ENCODE measurements at regions not wholly inside any gene's neighbourhood (a gene's known extent, or its start where the extent isn't known, plus 50 kb on each side); places are given as distances from the start of the nearest gene placed in this dataset.
"Not testable (repeated sequence)": the region's sequence is repeated elsewhere in the genome, so short reads cannot be mapped to it uniquely, and the experiment has no call there.

DNA sequence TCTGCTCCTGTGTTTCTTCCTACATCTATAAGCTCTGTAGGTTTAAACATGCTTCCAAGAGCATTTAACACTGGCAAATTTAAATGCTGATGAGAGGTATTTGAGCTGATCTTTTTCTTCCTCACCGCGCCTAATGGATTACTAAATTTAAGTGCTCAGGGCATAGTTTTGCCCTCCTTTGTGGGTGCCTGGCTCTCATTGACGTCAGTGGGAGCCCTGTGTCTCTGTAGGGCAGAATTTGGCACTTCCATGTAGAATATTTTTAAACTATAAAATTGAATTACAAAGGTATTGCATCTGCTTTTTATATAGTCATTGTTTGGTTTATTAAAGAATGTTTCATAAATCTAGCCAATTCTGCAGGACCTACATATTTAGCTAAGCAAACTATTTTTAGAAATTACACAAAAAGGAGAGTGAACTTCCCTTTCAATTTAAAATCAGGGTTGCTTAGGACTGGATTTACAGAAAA, 444.8 kb downstream of the AEBP2 start:
- no peak for DNase-seq

DNA sequence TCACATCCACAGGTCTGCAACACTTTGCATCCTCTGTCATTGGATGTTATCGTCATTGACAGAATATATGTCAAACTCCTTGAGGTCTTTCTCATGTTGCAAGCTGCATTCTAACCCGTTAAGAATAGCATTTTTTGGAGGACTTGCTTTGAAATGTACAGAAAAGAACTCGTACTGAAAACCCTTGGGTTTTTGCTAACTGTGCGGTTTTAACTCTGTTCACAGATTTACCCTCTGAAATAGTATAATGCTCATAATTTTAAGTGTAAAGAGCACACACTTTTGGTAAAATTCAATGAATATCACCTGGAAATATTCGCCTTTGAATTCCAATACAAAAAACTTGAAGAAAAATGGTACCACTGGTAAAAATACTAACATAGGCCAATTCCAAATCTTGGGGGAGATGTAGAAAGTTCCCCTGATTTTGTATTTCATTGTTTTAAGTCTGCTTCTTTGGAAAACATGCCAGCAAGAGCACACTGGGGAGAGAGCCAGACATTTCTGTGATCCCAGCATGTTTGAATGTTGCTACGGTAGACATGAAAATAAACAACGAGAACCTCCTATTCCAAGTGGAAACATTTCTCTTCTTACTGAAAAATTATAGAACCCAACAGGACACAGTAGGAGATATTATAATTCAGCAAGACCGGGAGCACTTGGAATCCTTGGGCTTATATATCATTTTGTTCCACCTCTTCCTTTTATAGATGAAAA, 446.0 kb downstream of the AEBP2 start:
- DNase-seq, result no peak

DNA sequence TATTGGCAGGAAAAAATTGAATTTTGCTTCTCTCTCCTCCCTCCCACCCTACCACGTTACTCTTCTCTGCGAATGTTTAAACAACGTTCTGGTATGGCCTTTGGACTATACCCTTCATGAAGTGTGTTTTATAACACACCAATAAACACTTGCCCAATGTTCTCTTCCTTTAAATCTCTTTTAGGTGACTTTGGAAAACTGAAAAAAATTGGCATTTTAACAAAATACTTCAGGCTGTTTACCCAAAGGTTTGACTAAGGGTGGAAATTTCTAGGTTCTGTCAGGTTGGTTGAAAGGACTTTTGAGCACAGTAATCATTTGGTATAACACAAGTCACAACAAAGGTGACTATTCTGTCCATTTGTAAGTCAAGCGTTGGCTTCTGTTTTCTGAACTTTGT, 446.8 kb downstream of the AEBP2 start:
- DNase-seq, result no peak

DNA sequence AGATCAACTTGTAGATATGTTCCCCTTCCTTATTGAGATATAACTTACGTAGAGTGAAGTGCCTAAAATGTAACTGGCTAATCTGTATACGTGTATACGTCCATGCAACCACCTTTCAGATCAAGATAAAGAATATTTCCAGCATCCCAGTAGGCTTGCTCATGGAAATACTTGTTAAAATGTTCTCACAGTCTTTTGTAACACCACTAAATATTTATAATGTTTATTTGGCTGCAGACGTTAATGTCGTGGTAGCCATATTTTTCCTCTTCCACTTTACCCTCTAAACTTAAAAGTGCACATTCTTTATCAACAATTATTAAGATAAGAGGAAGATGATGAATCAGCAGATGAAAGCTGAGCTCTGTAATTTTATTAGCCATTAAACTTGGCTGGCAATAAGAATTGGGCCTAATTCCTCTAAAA, 447.4 kb downstream of the AEBP2 start:
- DNase-seq, result no peak

DNA sequence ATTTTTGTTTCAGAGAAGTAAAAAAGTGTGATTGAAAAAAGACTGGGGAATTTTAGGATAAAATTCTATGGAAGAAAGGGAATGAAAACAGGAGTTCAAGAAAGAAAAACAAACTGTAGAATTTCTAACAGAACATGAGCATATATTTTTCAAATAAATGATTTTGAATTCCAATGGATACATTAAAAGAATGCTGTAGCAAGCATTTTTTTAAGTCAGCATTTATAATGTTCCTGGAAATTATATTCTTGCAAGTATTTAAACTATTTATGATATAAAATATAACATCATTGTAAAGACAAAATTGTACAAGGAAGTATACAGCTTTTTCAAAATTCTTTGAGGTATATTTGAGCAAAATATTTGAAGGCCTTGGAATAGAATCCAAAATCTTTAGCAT, 450.7 kb downstream of the AEBP2 start:
- no peak for DNase-seq

DNA sequence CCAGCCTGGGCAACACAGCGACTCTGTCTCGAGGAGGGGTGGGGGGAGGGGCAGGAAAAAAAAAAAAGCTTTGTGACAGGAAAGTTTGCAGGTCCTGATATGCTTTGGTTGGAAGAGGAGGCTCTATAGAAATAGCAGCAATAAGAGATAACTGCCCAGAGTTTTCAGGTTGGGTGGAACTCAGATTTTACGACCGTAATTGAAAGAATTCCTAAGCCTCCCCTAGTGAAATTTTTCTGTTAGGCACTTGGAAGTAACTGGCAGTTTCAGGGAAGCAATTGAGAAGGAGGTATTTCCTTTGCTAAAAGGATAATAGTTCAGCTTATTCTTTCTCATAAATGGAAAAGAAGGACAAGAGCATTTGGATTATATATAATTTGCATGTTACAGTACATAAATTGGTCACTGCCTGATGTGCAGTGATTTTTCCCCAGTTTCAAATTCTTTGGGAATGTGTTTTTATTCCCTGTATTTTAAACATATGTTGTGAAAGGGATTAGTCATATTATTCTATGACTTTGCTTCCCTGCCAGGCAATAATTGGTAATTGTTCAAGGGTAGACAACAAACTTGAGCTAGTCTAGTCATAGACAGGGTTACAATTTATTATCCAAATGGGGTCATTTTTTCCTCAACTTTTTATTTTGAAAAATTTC, 452.8 kb downstream of the AEBP2 start:
- DNase-seq, result no peak

DNA sequence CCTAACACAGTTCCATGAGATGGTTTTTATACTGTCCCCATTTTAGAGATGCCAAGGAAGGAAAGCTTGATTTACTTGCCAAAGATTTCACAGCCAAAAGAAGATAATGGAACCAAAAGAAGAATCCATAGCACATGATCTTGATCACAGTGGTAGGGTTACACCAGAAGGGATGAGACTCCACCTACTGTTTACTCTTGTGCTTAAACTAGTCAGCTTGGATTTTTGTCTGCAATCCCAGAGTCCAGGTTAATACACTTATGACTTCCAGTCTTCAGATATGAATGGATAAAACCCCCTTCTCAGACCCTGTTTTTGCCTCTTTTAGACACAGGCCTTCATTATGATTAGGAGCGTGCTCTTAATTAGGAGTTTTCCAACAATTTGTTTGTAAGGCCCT, 454.2 kb downstream of the AEBP2 start:
- DNase-seq, result no peak

DNA sequence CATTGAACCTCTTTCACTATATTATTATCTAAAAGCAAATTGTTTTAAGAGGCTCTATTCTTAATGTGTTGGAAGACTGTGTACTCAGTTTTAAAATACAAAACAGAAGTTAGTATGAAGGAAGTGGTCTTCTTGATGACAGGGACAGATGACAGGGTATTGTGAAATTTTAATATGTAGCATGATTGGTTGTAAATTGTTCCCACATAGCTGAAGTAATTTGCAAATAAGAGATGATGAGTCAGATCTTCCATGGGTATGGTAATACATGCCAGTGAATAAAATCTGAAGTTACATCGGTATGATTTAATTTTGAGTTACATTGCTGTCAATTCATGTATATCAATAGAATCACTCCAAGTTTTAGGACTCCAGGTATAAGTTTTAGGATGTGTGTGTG, 454.8 kb downstream of the AEBP2 start:
- DNase-seq, result no peak

DNA sequence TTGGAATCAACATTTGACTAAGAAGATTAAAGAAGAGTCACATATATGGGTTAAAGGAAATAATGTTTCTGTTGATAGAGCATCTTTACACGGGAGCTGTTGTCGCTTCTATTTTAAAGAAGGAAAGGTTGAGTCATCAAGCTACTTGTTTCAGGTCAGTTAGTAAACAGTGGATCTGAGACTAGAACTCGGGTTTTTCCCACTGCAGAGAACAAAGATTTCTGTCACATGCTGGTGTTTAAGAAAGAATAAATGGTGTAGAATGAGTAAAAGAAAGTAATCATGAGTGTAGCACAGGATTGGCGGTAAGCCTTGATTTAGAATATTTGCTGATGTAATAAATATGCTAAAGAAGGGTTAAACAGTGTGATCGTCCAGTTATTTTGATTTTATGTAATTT, 455.5 kb downstream of the AEBP2 start:
- no peak for DNase-seq

DNA sequence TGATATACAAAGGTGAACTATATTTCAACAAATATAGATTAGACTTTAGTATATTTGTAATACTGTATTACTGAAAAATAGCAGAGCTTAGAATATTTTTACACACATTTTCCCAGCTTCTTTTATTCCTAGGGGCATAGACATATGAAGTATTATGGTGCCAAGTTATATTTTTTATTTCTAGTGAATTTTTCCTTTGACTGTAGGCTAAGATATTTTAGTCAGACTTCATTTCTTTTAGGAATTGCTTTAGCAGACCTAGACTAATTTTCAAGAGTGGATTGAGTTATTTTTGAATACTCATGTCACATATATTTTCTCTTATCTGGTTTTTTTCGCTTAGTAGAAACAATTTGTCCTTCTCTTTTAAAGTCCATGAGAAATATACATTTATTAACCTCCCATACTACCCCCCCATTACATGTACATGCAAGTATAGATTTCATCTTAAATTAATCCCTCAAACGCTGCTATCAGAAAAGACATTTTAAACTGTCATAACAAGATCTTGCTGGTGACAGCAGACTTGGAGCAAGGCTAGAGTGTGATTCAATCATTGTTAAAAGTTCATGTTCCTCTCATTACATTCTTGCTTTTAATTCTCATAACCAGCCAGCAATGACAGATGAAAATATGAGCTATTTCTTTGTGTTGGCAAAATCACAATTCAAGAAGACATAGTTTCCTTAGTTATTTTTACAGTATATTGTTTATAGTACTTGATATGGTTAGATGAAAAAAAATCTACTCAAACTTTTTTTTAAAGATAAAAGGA, 456.1 kb downstream of the AEBP2 start:
- DNase-seq, result no peak

DNA sequence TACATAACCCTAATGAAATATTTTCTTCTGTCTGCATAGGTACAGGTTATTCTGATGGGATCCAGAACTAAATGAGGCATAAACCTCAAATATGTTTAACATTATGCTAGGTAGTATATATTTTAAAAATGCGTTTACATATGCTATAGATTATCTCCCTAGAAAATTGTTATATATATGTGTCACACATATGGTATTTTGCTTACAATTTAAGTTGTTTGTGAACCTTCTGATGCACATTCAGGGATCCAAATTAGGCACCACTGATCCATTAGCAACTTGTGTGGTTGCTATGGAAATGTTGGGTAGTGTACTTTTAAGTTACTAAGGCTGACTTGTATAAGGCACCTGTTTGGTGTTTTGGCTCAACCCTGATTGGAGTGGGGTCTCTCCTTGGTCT, 456.7 kb downstream of the AEBP2 start:
- no peak for DNase-seq

DNA sequence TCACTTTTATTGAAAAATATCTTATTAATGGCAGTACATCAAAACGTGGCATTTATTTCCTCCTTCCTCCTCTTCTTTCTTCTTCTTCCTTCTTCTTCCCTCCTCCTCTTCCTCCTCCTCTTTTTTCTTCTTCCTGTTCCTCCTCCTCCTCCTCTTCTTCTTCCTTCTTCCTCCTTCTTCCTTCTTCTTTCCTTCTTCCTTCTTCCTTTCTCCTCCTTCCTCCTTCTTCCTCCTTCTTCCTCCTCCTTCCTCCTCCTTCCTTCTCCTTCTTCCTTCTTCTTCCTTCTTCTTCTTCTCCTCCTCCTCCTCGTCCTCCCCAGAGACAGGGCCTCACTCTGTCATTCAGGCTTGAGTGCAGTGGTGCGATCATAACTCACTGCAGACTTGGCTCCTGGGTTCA, 457.2 kb downstream of the AEBP2 start:
- DNase-seq, result no peak

DNA sequence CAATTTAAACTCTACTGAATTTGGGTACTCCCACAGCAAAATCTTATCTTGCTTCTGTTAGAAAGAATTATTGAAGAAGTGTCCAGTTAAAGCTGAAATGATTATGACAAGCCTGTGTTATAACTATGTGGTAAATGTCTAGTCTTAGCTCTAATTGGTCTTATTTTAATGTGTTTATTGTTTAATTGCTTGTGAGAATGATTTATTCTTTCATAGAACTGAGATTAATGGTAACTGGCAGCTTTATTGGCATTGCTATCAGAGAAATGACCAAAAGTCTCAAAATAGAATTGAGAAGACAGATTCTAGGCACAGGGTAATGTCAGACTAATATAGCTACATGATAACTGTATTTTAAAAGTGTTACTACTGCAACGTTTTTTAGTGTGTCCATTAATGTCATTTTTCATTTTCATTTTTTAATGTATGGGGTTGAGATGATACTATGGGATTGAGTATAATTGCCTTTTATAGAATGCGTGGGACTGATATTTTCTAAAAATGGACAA, 458.7 kb downstream of the AEBP2 start:
- DNase-seq, result no peak

DNA sequence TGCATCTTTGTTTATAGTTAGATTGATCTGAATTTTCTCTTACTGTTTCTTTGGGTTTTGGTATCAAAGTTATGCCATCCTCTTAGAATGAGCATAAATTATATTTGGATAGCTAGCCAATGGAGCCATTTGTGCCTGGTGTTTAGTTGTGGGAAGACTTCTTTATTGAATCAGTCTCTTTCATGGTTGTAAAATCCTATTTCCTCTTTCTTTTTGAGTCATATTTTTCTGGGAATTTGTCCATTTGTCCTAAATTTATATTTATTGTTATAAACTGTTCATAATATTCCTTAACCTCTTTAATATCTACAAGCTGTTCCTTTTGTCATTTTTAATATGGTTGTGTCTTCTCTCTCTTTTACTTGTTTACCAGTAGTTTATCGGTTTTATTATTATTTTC, 462.5 kb downstream of the AEBP2 start:
- DNase-seq, result no peak

DNA sequence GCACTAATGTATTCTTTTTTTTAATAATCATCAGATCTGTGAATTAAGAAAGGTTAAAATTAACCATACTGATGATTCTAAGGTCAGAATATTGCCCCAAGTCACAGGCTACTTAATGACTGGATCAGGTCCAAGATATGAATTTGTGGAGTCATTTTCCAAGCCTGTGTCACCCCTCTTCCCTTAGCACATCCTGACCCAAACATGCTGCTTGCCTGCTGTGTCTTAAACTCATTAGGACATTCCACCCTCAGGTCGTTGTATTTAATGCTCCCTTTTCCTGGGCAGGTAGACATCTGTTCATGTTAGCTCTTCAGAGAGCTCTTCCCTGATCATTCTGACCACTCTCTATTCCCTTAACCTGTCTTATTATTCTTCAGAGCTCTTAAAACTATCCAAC, 463.5 kb upstream of the PDE3A start:
- no peak for DNase-seq

DNA sequence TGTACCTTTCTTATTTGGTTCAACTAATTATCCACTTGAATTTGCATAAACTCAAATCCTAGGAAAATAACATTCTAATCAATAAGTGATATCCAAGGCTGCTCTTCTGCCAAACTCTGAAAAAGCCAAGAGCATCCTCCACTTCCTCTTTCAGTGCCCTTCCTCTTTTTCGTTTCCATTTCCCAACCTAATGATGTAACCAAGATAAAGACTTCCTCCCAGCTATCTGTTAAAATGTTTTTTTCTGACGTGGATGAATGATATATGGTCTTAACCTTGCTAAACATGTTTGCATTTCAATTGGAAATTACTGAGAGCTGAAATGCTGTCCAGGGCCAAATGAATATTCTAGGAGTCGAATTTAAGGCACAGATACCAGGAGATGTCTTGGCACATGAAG, 459.5 kb upstream of the PDE3A start:
- DNase-seq, result no peak

DNA sequence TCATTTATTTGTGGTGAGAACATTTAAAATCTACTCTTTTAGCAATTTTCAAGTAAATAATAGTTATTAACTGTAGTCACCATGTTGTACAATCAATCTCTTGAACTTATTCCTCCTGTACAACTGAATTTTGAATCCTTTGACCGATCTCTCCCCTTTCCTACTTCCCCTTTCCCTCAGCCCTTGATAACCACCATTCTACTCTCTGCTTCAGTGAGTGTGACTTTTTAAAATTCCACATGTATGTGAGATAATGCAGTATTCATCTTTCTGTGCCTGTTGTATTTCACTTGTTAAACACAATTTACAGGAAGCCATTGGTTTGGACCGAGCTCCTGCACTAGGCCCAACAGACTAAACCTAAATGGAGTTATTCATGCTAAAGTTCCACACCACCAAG, 458.9 kb upstream of the PDE3A start:
- DNase-seq, result no peak

DNA sequence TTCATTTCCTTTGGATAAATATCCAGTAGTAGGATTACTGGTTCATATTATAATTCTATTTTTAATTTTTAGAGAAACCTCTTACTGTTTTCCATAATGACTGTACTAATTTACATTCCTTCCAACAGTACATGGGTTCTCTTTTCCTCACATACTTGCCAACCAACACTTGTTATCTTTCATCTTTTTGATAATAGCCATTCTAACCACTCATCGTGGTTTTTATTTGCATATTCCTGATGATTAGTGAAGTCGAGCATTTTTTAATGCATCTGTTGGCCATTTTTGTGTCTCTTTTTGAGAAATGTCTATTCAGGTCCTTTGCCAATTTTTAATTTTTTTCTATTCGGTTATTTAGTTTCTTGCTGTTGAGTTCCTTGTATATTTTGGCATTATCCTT, 457.7 kb upstream of the PDE3A start:
- no peak for DNase-seq

DNA sequence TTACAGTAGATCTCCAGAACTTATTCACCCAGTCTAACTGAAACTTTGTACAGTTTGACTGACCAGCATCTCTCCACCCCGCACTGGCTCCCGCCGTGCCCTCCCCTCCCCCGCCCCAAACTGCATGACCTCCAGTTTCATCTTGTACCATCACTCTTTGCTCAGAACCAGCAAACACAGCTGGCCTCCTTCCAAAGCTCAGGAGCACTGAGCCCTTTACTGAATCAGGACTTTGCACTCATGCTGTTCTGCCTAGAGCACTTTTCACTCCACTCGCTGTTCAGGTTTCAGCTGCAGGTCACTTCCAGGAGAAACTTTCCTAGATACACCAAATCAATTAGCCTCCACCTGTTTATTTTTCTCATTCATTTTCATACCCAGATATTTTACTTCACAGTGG, 455.3 kb upstream of the PDE3A start:
- DNase-seq, result no peak

DNA sequence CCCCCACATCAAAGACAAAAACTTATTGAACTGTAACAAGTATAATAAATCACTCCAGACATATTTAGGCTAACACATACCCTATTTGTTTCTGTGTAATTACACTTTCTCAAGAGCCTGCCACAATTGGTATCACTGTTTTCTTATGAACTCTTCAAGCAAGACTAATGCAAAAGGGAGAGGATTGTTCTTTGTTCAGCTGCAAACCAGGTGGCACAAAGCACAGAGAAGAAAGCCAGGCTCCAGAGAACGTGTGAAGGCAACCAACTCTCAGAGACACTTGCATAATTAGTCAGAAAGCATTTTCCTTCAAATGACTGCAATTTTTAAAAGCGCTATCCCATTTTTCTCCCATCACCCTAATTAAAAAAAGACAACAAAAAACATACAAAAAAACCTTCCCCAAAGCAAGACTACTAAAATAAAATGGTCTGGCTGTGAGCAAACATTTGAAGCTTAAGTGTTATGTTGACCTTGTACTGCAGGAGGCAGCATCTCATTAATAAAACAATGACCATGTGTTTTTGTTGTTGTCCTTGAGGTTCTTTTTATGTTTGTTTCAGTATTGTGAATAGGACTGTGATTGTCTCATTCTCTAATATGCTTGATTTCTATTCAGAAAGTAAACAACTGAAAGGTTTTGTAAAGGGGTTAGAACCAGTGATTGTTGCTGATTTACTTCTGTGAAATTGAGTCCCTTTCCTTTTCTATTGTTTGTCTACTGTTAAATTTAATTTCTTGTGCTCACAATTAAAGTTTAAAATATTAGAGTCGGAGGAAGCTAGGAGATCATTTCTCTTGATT, 452.7 kb upstream of the PDE3A start:
- no peak for DNase-seq

DNA sequence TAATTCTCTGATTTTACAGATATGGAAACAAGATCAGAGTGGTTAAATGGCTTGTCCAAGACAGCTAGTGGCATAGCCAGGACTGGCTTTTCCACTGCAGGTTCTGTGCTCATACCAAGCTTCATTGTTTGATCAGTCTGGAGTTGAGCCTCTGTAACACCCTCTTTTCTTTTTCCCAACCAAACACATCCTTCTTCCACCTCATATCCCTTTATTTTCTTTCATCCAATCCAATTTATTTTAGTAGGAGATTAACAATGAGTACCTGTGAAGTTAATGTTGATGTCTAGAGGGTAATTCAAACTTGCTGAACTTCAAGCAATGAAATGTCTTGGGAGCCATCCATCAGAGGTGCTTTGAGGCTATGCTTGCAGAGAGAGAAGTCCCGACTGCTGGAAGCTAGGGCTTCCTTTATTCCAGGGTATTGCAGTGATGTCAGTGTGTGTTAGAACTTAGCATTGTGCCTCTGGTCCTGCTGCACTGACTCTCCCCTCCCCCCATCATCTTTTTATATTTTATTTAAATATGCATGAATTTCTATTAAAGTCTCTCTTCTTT, 452.1 kb upstream of the PDE3A start:
- no peak for DNase-seq

DNA sequence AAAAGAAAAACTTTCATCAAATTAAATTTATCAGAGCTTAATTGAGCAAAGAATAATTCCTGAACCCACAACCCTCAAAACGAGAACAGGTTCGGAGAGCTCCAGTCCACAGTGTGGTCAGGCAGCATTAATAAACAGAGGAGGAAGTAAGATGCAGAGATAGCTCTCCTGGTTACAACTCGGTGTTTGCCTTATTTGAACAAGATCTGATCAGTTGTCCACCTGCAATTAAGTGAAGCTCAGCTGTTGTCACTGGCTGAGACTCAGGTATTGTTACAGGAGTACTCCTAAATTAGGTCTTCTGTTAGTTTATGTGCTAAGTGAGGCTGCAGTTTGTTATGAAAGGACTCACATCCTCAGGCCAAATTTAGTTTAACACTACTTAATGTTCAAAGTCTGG, 451.4 kb upstream of the PDE3A start:
- no peak for DNase-seq

DNA sequence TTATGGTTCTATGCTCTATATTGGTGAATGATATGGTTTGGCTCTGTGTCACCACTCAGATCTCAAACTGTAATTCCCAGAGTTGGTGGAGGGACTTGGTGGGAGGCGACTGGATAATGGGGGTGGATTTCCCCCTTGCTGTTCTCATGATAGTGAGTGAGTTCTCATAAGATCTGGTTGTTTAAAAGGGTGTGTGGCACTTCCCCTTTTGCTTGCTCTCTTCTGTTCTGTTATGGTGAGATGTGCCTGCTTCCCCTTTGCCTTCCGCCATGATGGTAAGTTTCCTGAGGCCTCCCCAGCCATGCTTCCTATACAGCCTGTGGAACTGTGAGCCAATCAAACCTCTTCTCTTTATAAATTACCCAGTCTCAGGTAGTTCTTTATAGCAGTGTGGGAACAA, 446.6 kb upstream of the PDE3A start:
- not testable (repeated sequence) for DNase-seq

Measured in CD4-positive, alpha-beta T cell treated with Interleukin-1 beta for 1 hour (primary cell).